ENCODE measurements at regions not wholly inside any gene's neighbourhood (a gene's known extent, or its start where the extent isn't known, plus 50 kb on each side); places are given as distances from the start of the nearest gene placed in this dataset.
A peak's percentile ranks its signal among the peaks of the same experiment; 100 is the strongest.

GRCh38 chr10:33703501-33704213 lies 369.2 kb upstream of the NRP1 start:
- Histone ChIP-seq H3K4me1 (ENCODE audit: insufficient read depth, low read length) (peaks cover 3% of the 10 kb centered on the region; the same call in 1 of the 2 replicates), H3K4ac (ENCODE audit: low read depth, low read length) (no peak overlapping the region), H3K79me2 (ENCODE audit: insufficient read depth, low read length) (no peaks in the 10 kb centered on the region), H3K23me2 (ENCODE audit: insufficient read length, low read depth, low read length, poor library complexity, severe bottlenecking) (no peaks in the 10 kb centered on the region), H4K20me1 (ENCODE audit: control insufficient read depth, insufficient read depth, insufficient read length) (no peaks in the 10 kb centered on the region), H3K56ac (ENCODE audit: insufficient read length, low read depth, low read length) (no peak overlapping the region), H4K91ac (ENCODE audit: insufficient read length, low read depth, low read length) (no peak overlapping the region), H4K5ac (ENCODE audit: insufficient read length, low read depth, low read length) (no peak overlapping the region), H3K79me1 (ENCODE audit: insufficient read depth, low read depth, low read length, poor library complexity, severe bottlenecking) (no peaks in the 10 kb centered on the region), H3K18ac (ENCODE audit: insufficient read length, low read depth, low read length) (no peak overlapping the region), H3K23ac (ENCODE audit: insufficient read length, low read depth, low read length) (no peak overlapping the region), H3K27ac (ENCODE audit: insufficient read length, low read depth, low read length) (no peak overlapping the region), H2BK20ac (ENCODE audit: low read depth, low read length, poor library complexity, severe bottlenecking) (no peak overlapping the region), H3K14ac (ENCODE audit: insufficient read depth, low read length) (no peak overlapping the region), H2AK5ac (ENCODE audit: insufficient read length, low read length) (no peak overlapping the region), H2BK12ac (ENCODE audit: insufficient read length, low read depth, low read length) (no peak overlapping the region), H3K27me3 (ENCODE audit: insufficient read depth, low read length) (no peaks in the 10 kb centered on the region), H2BK5ac (ENCODE audit: insufficient read length, low read length) (no peak overlapping the region), H2BK15ac (ENCODE audit: low read depth, low read length) (no peak overlapping the region), H3T11ph (ENCODE audit: low read length) (no peak overlapping the region), H3K4me2 (ENCODE audit: insufficient read depth, insufficient read length, low read length) (no peak overlapping the region), H4K8ac (replicated peaks; ENCODE audit: insufficient read length, low read depth, low read length) (no peak overlapping the region), H3K9ac (ENCODE audit: extremely low read depth, insufficient read length, low read length) (no peak overlapping the region), H2BK120ac (ENCODE audit: low read depth, low read length, poor library complexity, severe bottlenecking) (no peak overlapping the region), H3K9me3 (ENCODE audit: control insufficient read depth, low read depth, low read length) (no peaks in the 10 kb centered on the region), H2AFZ (ENCODE audit: low read length) (no peak overlapping the region)
- Mint-ChIP-seq H3K27ac (peak overlapping the region in 2 of 3 experiments; percentile 24 to 54; a peak in 2 of 7 replicates), H3K4me1 (peaks cover 13 to 25% of the 10 kb centered on the region in 2 experiments), H3K36me3 (ENCODE audit: insufficient read depth in 1 of 3, low read depth in 3 of 3) (peaks cover 0 to 5% (median 2%) of the 10 kb centered on the region in 3 experiments; a peak in 4 of 7 replicates), H3K27me3 (ENCODE audit: low read depth) (no peaks in the 10 kb centered on the region), H3K9me3 (peaks cover 3% of the 10 kb centered on the region in 2 experiments; a peak in 2 of 5 replicates), H3K4me3 (no peak overlapping the region)
- DNase-seq: no peak
- TF ChIP-seq, protein P1, sequence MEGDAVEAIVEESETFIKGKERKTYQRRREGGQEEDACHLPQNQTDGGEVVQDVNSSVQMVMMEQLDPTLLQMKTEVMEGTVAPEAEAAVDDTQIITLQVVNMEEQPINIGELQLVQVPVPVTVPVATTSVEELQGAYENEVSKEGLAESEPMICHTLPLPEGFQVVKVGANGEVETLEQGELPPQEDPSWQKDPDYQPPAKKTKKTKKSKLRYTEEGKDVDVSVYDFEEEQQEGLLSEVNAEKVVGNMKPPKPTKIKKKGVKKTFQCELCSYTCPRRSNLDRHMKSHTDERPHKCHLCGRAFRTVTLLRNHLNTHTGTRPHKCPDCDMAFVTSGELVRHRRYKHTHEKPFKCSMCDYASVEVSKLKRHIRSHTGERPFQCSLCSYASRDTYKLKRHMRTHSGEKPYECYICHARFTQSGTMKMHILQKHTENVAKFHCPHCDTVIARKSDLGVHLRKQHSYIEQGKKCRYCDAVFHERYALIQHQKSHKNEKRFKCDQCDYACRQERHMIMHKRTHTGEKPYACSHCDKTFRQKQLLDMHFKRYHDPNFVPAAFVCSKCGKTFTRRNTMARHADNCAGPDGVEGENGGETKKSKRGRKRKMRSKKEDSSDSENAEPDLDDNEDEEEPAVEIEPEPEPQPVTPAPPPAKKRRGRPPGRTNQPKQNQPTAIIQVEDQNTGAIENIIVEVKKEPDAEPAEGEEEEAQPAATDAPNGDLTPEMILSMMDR (conservative IDR thresholded peaks at IDR 0.05): no peak
- WGBS (ENCODE audit: extremely low coverage, insufficient read length, low lambda C conversion rate): no CpG with 5 or more reads among the region's 7 CpGs

Measured in H9 (cell line).